Neural cell (in vitro differentiated cells): ENCODE measurements at regions not wholly inside any gene's neighbourhood (a gene's known extent, or its start where the extent isn't known, plus 50 kb on each side); places are given as distances from the start of the nearest gene placed in this dataset.

Experiments used
- H2AFZ ChIP-seq: fragments of 200-600, 300-800 bp; sonication (generic), shearing (Covaris generic); 2 replicates; pipeline ENCODE4 v1.6.0; 2014; ENCODE audit warnings: low read depth, mild to moderate bottlenecking, antibody characterized with exemption, low read length, moderate library complexity
- H3F3A ChIP-seq: fragments of 200-600 bp; shearing (Covaris generic); 2 replicates; pipeline ENCODE4 v1.6.1; 2016; ENCODE audit warnings: mild to moderate bottlenecking, moderate library complexity, mixed read lengths, antibody characterized with exemption, low read length; ENCODE audit not compliant: insufficient read depth, poor library complexity, severe bottlenecking
- H3K27ac ChIP-seq: fragments of 200-600, 300-800 bp; sonication (generic), shearing (Covaris generic); 2 replicates; pipeline ENCODE4 v1.5.1; 2014; ENCODE audit warnings: mild to moderate bottlenecking, low read length, moderate library complexity
- H3K27me3 ChIP-seq: fragments of 300-800, 200-600 bp; sonication (generic), shearing (Covaris generic); 2 replicates; pipeline ENCODE4 v1.6.0; 2014; ENCODE audit warnings: mild to moderate bottlenecking, low read depth, low read length, moderate library complexity; ENCODE audit not compliant: insufficient read depth
- H3K36me3 ChIP-seq: fragments of 300-800, 200-600 bp; sonication (generic), shearing (Covaris generic); 2 replicates; pipeline ENCODE4 v1.5.1; 2014; ENCODE audit warnings: mild to moderate bottlenecking, antibody characterized with exemption, low read length, moderate library complexity; ENCODE audit not compliant: insufficient read depth
- H3K4me2 ChIP-seq: fragments of 300-800, 200-600 bp; sonication (generic), shearing (Covaris generic); 2 replicates; pipeline ENCODE4 v1.6.0; 2014; ENCODE audit warnings: mild to moderate bottlenecking, low read length
- H3K4me3 ChIP-seq: fragments of 300-800, 200-600 bp; sonication (generic), shearing (Covaris generic); 2 replicates; pipeline ENCODE4 v1.5.1; 2014; ENCODE audit warnings: mild to moderate bottlenecking, low read length, moderate library complexity
- H3K79me2 ChIP-seq: fragments of 200-600 bp; shearing (Covaris generic); replicated peaks from 2 replicates; pipeline ENCODE4 v1.6.0; 2014; ENCODE audit warnings: mild to moderate bottlenecking, low read length, moderate library complexity; ENCODE audit not compliant: insufficient read depth
- H3K9ac ChIP-seq: fragments of 300-800, 200-600 bp; sonication (generic), shearing (Covaris generic); 2 replicates; pipeline ENCODE4 v1.6.1; 2016; ENCODE audit warnings: mild to moderate bottlenecking, low read length, mixed read lengths
- H3K9me2 ChIP-seq: fragments of 200-600 bp; shearing (Covaris generic); 2 replicates; pipeline ENCODE4 v1.6.1; 2016; ENCODE audit warnings: mild to moderate bottlenecking, low read length, mixed read lengths; ENCODE audit not compliant: insufficient read depth
- H3K9me3 ChIP-seq: fragments of 200-600, 300-800 bp; sonication (generic), shearing (Covaris generic); 2 replicates; pipeline ENCODE4 v1.6.1; 2016; ENCODE audit warnings: mild to moderate bottlenecking, mixed run types, low read length, moderate library complexity, mixed read lengths
- H4K20me1 ChIP-seq: fragments of 200-600 bp; shearing (Covaris generic); 2 replicates; pipeline ENCODE4 v1.6.1; 2016; ENCODE audit warnings: mild to moderate bottlenecking, mixed run types; ENCODE audit not compliant: insufficient read depth
- CTCF ChIP-seq: fragments of 450-650 bp; IDR thresholded peaks from 2 replicates; pipeline ENCODE4 v1.5.1; 2014; ENCODE audit warnings: antibody characterized with exemption, mild to moderate bottlenecking, moderate library complexity; ENCODE audit not compliant: poor library complexity, severe bottlenecking
- EP300 ChIP-seq: fragments of 450-650 bp; conservative IDR thresholded peaks from 2 replicates; pipeline ENCODE4 v1.6.1; 2014; ENCODE audit warnings: antibody characterized with exemption, mild to moderate bottlenecking, moderate library complexity; ENCODE audit not compliant: poor library complexity, severe bottlenecking
- EZH2 ChIP-seq: fragments of 200-600, 300-800 bp; shearing (Covaris generic), sonication (generic); IDR thresholded peaks from 2 replicates; pipeline ENCODE4 v1.6.1; 2014; ENCODE audit warnings: antibody characterized with exemption, low read length, borderline replicate concordance, mild to moderate bottlenecking; ENCODE audit not compliant: insufficient read depth, poor library complexity, severe bottlenecking
- MXI1 ChIP-seq: fragments of 450-650 bp; conservative IDR thresholded peaks from 2 replicates; pipeline ENCODE4 v1.6.1; 2014; ENCODE audit warnings: antibody characterized with exemption, mild to moderate bottlenecking; ENCODE audit not compliant: poor library complexity, severe bottlenecking
- POLR2AphosphoS5 ChIP-seq: IDR thresholded peaks from 2 replicates; pipeline ENCODE4 v1.6.1; 2012
- RAD21 ChIP-seq: fragments of 450-650 bp; conservative IDR thresholded peaks from 2 replicates; pipeline ENCODE4 v1.6.1; 2014; ENCODE audit warnings: antibody characterized with exemption, mild to moderate bottlenecking, moderate library complexity
- REST ChIP-seq: IDR thresholded peaks from 2 replicates; pipeline ENCODE4 v1.6.1; 2012; ENCODE audit warnings: borderline replicate concordance
- SMC3 ChIP-seq: fragments of 450-650 bp; conservative IDR thresholded peaks from 2 replicates; pipeline ENCODE4 v1.6.1; 2014; ENCODE audit warnings: antibody characterized with exemption, mild to moderate bottlenecking, moderate library complexity; ENCODE audit not compliant: poor library complexity
- TAF1 ChIP-seq: IDR thresholded peaks from 2 replicates; pipeline ENCODE4 v1.6.1; 2012; ENCODE audit warnings: low read depth

GRCh38 chr2:198411936-198412335, 607.5 kb downstream of the PLCL1 start:
- Histone ChIP-seq H3K27ac (no peak overlapping the region), H3K27me3 (no peaks in the 10 kb centered on the region), H3K9me2 (no peaks in the 10 kb centered on the region), H3K4me2 (no peak overlapping the region), H4K20me1 (no peaks in the 10 kb centered on the region), H3K9ac (no peak overlapping the region), H3K79me2 (no peaks in the 10 kb centered on the region), H3K4me3 (no peak overlapping the region), H3K9me3 (no peaks in the 10 kb centered on the region), H3F3A (no peaks in the 10 kb centered on the region), H2AFZ (no peak overlapping the region), H3K36me3 (no peaks in the 10 kb centered on the region)
- TF ChIP-seq MXI1, result no peak
- TF ChIP-seq EZH2, result no peak
- no peak for TF ChIP-seq CTCF
- no peak for TF ChIP-seq SMC3
- no peak for TF ChIP-seq TAF1
- no peak for TF ChIP-seq POLR2AphosphoS5
- no peak for TF ChIP-seq REST
- TF ChIP-seq EP300, result no peak
- TF ChIP-seq RAD21, result no peak

- Histone ChIP-seq H4K20me1 (no peaks in the 10 kb centered on the region), H3K27me3 (no peaks in the 10 kb centered on the region), H3F3A (no peaks in the 10 kb centered on the region), H3K27ac (no peak overlapping the region), H3K36me3 (no peaks in the 10 kb centered on the region), H2AFZ (no peak overlapping the region), H3K79me2 (no peaks in the 10 kb centered on the region), H3K9me2 (no peaks in the 10 kb centered on the region), H3K4me3 (no peak overlapping the region), H3K4me2 (no peak overlapping the region), H3K9me3 (no peaks in the 10 kb centered on the region), H3K9ac (no peak overlapping the region)
- TF ChIP-seq TAF1, result no peak
- TF ChIP-seq EP300, result no peak
- TF ChIP-seq SMC3, result no peak
- no peak for TF ChIP-seq MXI1
- no peak for TF ChIP-seq CTCF
- TF ChIP-seq POLR2AphosphoS5, result no peak
- no peak for TF ChIP-seq RAD21
- no peak for TF ChIP-seq REST
- TF ChIP-seq EZH2, result no peak
Measured at GRCh38 chr2:198408171-198408570, 603.8 kb downstream of the PLCL1 start.
